ENCODE measurements at regions not wholly inside any gene's neighbourhood (a gene's known extent, or its start where the extent isn't known, plus 50 kb on each side); places are given as distances from the start of the nearest gene placed in this dataset.

- TF ChIP-seq, protein P1, sequence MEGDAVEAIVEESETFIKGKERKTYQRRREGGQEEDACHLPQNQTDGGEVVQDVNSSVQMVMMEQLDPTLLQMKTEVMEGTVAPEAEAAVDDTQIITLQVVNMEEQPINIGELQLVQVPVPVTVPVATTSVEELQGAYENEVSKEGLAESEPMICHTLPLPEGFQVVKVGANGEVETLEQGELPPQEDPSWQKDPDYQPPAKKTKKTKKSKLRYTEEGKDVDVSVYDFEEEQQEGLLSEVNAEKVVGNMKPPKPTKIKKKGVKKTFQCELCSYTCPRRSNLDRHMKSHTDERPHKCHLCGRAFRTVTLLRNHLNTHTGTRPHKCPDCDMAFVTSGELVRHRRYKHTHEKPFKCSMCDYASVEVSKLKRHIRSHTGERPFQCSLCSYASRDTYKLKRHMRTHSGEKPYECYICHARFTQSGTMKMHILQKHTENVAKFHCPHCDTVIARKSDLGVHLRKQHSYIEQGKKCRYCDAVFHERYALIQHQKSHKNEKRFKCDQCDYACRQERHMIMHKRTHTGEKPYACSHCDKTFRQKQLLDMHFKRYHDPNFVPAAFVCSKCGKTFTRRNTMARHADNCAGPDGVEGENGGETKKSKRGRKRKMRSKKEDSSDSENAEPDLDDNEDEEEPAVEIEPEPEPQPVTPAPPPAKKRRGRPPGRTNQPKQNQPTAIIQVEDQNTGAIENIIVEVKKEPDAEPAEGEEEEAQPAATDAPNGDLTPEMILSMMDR (conservative IDR thresholded peaks at IDR 0.05; ENCODE audit: low read depth), result no peak
- ChIA-PET CTCF (interaction anchor here (0.7 to 1.2 kb wide), 2 partner anchors 9 to 148 kb away, joined by 4 read pairs; no protein-coding TSS in a partner anchor), POLR2A (ENCODE audit: low non-redundant PET) (interaction anchor here (0.6 kb wide), 1 partner anchor 113 kb away, joined by 3 read pairs; no protein-coding TSS in a partner anchor)
- no peak overlapping the region for H3K27ac ChIP-seq
- no peak for DNase-seq (ENCODE audit: low spot score)
Measured at GRCh38 chr3:150248116-150248887, 159.8 kb upstream of the TSC22D2 start.

DNA sequence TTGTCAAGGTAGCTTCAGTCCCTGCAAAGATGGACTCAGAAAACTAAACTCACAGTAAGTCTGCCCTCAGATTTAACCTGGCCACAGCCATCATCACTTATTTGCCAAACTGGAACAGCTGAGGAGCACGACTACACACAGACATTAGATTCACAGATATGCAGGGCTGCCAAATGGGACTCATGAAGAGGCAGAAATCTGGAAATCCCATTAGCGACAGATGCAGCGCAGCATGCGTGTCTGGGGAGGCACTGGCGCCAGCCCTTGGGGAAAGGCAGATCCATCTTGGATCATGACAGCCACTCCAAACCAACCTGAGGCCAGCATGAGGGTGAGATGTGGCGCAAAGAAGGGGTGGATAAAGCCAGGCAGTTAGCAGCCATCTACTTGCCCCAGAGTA lies 160.7 kb upstream of the TSC22D2 start:
- POLR2A ChIA-PET (ENCODE audit: low non-redundant PET), result no interaction called here
- CTCF ChIA-PET, result interaction anchor here (0.8 to 1.2 kb wide), 2 partner anchors 8 to 113 kb away, joined by 3 to 4 read pairs; no protein-coding TSS in a partner anchor
- TF ChIP-seq, protein P1 (conservative IDR thresholded peaks at IDR 0.05; ENCODE audit: low read depth), result no peak
- no peak overlapping the region for H3K27ac ChIP-seq
- no peak for DNase-seq (ENCODE audit: low spot score)

DNA sequence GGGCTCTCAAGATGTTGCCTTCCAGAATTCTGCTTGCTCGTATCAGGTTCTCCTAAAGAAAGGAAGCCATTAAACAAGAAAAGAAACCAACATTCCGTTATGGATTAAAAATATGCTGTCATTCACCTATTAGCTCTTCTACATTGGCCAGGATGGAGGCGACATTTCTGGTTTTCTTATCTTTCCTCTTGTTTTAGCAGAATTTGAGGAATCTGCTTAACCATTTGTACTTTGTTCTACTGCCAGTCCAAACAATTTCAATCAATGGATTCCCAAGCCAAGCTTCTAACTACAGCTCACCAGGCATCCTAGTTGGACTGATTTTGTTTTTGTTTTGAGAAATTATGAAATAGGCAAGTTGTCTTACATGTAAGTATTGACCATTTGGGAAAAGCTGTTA lies 164.6 kb upstream of the TSC22D2 start:
- POLR2A ChIA-PET (ENCODE audit: low non-redundant PET), result no interaction called here
- no peak for DNase-seq (ENCODE audit: low spot score)
- H3K27ac ChIP-seq, result no peak overlapping the region
- TF ChIP-seq, protein P1 (conservative IDR thresholded peaks at IDR 0.05; ENCODE audit: low read depth), result no peak
- CTCF ChIA-PET, result interaction anchor here (0.7 kb wide), 1 partner anchor 144 kb away, joined by 3 read pairs; no protein-coding TSS in a partner anchor

DNA sequence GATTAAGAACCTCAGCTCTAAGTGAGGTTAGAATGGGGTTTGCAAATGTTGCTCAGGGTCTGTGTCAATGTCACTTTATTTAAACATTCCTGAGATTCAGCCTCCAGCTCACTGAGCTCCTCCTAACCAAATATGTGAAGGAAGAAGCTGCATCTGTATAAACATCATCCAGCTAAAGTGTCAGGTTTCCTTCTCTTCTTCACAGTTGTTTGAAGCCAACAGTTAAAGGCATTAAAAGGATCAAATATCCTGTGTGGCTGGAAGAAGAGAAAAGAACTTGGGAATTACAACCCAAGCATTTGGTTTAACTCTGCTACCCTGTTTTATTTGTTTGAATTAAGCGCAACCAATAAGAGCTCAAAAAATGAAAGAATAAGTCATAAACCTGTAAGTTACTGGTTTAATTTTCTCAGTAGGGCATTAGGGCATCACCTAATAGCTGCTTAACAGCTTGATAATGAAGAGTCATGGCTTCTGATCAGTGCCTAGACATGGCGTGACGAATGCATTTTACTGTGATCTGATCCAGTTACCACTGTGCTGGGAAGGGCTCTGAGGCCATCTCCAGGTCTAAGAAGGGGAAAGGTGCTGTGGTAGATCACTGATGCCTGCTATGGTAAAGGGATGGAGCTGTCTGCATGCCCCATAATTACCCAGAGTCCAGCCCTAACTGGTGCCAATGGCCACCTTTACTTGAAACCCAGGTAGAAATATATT lies 165.7 kb upstream of the TSC22D2 start:
- no peak for DNase-seq (ENCODE audit: low spot score)
- TF ChIP-seq, protein P1 (conservative IDR thresholded peaks at IDR 0.05; ENCODE audit: low read depth), result no peak
- ChIA-PET CTCF (no interaction called here), POLR2A (ENCODE audit: low non-redundant PET) (no interaction called here)
- H3K27ac ChIP-seq, result no peak overlapping the region

DNA sequence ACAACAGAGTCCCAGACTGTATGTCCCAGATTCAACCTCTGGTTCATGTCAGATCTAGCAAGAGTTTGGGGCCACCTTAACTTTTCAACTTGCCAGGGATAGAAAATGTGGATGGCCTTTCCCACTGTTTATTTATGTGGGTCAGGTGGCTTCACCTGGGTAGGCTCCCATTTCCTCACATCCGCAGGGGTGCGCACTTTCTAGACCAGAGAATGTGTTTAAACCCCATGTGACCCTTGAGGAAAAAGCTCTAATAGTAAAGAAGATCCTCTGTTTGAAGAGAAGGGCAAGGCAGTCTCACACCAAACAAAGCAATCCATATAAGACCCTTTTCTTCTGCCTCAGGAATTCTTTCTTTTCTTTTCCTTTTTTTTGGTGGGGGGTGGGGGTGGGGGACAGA lies 167.2 kb upstream of the TSC22D2 start:
- no peak for DNase-seq (ENCODE audit: low spot score)
- CTCF ChIA-PET, result no interaction called here
- TF ChIP-seq, protein P1 (conservative IDR thresholded peaks at IDR 0.05; ENCODE audit: low read depth), result no peak
- POLR2A ChIA-PET (ENCODE audit: low non-redundant PET), result no interaction called here
- H3K27ac ChIP-seq, result no peak overlapping the region

DNA sequence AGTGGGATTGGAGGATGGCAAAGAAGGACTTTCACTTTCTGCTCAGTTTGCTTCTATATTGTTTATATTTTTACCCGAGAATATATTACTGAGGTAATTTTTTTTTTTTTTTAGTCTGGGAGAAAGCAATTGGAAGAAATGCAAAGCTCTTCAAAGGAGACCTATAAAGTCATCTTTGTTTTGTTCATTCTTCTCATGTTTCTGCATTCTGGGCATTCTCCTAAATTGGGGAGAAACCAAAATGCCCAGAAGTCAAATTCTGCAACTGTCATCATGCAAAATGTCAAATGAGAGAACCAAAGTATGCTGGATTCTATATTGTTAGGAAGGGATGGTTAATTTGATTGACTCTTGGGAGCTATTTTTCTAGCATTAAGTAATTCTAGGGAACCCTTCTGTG lies 168.3 kb upstream of the TSC22D2 start:
- ChIA-PET POLR2A (ENCODE audit: low non-redundant PET) (interaction anchor here (0.5 kb wide), 1 partner anchor 17 kb away, joined by 3 read pairs; no protein-coding TSS in a partner anchor), CTCF (interaction anchor here (0.7 to 1.3 kb wide), 5 partner anchors 8 to 982 kb away, joined by 3 to 4 read pairs (median 3); no protein-coding TSS in a partner anchor)
- no peak for DNase-seq (ENCODE audit: low spot score)
- TF ChIP-seq, protein P1 (conservative IDR thresholded peaks at IDR 0.05; ENCODE audit: low read depth), result no peak
- H3K27ac ChIP-seq, result no peak overlapping the region

Data from RWPE1 (cell line).